Loucy (cell line): ENCODE measurements at regions not wholly inside any gene's neighbourhood (a gene's known extent, or its start where the extent isn't known, plus 50 kb on each side); places are given as distances from the start of the nearest gene placed in this dataset.

ENCODE experiments used
- H2AFZ ChIP-seq: fragments of 200-600 bp; sonication (generic); 2 replicates; pipeline ENCODE4 v1.6.0; 2016; ENCODE audit warnings: antibody characterized with exemption, mild to moderate bottlenecking, low read length, moderate library complexity
- H3F3A ChIP-seq: fragments of 200-600 bp; 2 replicates; pipeline ENCODE4 v1.6.0; 2016; ENCODE audit warnings: antibody characterized with exemption, low read depth, mild to moderate bottlenecking
- H3K27me3 ChIP-seq: fragments of 200-600 bp; sonication (generic); 2 replicates; pipeline ENCODE4 v1.6.1; 2014; ENCODE audit warnings: low read length, mild to moderate bottlenecking; ENCODE audit not compliant: insufficient read depth, poor library complexity, severe bottlenecking
- H3K36me3 ChIP-seq: fragments of 200-600 bp; sonication (generic); 2 replicates; pipeline ENCODE4 v1.6.1; 2016; ENCODE audit warnings: low read length; ENCODE audit not compliant: insufficient read depth
- H3K4me1 ChIP-seq: fragments of 200-600 bp; sonication (generic); 2 replicates; pipeline ENCODE4 v1.5.1; 2014; ENCODE audit warnings: low read length, mild to moderate bottlenecking; ENCODE audit not compliant: insufficient read depth, poor library complexity, severe bottlenecking
- H3K4me2 ChIP-seq: fragments of 200-600 bp; sonication (generic); 2 replicates; pipeline ENCODE4 v1.6.0; 2014; ENCODE audit warnings: antibody characterized with exemption, low read length, low read depth, mild to moderate bottlenecking; ENCODE audit not compliant: poor library complexity, severe bottlenecking
- H3K4me3 ChIP-seq: fragments of 200-600 bp; sonication (generic); 2 replicates; pipeline ENCODE4 v1.5.1; 2014; ENCODE audit warnings: low read length, mild to moderate bottlenecking, mixed read lengths; ENCODE audit not compliant: poor library complexity, severe bottlenecking
- H3K79me2 ChIP-seq: fragments of 200-600 bp; sonication (generic); 2 replicates; pipeline ENCODE4 v1.6.1; 2014; ENCODE audit warnings: low read length; ENCODE audit not compliant: insufficient read depth
- H3K9ac ChIP-seq: fragments of 200-600 bp; sonication (generic); 2 replicates; pipeline ENCODE4 v1.6.0; 2014; ENCODE audit warnings: mild to moderate bottlenecking, low read depth, low read length, moderate library complexity; ENCODE audit not compliant: poor library complexity, severe bottlenecking
- H3K9me2 ChIP-seq: fragments of 200-600 bp; sonication (generic); replicated peaks from 2 replicates; pipeline ENCODE4 v1.6.1; 2016; ENCODE audit warnings: low read depth, low read length, mixed read lengths
- H3K9me3 ChIP-seq: fragments of 200-600 bp; sonication (generic); 2 replicates; pipeline ENCODE4 v1.6.1; 2014; ENCODE audit warnings: mild to moderate bottlenecking, antibody characterized with exemption, low read length, low read depth; ENCODE audit not compliant: insufficient read depth
- H4K20me1 ChIP-seq: fragments of 200-600 bp; sonication (generic); 2 replicates; pipeline ENCODE4 v1.6.0; 2014; ENCODE audit warnings: antibody characterized with exemption, low read length, mild to moderate bottlenecking; ENCODE audit not compliant: insufficient read depth, poor library complexity, severe bottlenecking
- EZH2phosphoT487 ChIP-seq: fragments of 200-600 bp; IDR thresholded peaks from 2 replicates; pipeline ENCODE4 v1.6.1; 2018; ENCODE audit warnings: antibody characterized with exemption, mild to moderate bottlenecking, moderate library complexity, borderline replicate concordance
- TF ChIP-seq, protein P1 (sequence below): fragments of 200-600 bp; sonication (generic); conservative IDR thresholded peaks from 2 replicates; pipeline ENCODE4 v1.5.1; 2014; ENCODE audit warnings: mild to moderate bottlenecking, antibody characterized with exemption, low read length

- no peaks in the 10 kb centered on the region for H3K9me3 ChIP-seq
- no peaks in the 10 kb centered on the region for H3F3A ChIP-seq
- no peaks in the 10 kb centered on the region for H4K20me1 ChIP-seq
- no peaks in the 10 kb centered on the region for H3K27me3 ChIP-seq
- H3K4me3 ChIP-seq, result no peak overlapping the region
- no peaks in the 10 kb centered on the region; the same call in 1 of the 2 replicates for H3K36me3 ChIP-seq
- no peaks in the 10 kb centered on the region for H3K9me2 ChIP-seq
- H3K4me1 ChIP-seq, result peaks cover 8% of the 10 kb centered on the region
- peaks cover 44% of the 10 kb centered on the region; the same call in 1 of the 2 replicates for H3K79me2 ChIP-seq
- H3K4me2 ChIP-seq, result no peak overlapping the region
- no peak overlapping the region for H3K9ac ChIP-seq
- H2AFZ ChIP-seq, result no peak overlapping the region
- TF ChIP-seq, protein P1, sequence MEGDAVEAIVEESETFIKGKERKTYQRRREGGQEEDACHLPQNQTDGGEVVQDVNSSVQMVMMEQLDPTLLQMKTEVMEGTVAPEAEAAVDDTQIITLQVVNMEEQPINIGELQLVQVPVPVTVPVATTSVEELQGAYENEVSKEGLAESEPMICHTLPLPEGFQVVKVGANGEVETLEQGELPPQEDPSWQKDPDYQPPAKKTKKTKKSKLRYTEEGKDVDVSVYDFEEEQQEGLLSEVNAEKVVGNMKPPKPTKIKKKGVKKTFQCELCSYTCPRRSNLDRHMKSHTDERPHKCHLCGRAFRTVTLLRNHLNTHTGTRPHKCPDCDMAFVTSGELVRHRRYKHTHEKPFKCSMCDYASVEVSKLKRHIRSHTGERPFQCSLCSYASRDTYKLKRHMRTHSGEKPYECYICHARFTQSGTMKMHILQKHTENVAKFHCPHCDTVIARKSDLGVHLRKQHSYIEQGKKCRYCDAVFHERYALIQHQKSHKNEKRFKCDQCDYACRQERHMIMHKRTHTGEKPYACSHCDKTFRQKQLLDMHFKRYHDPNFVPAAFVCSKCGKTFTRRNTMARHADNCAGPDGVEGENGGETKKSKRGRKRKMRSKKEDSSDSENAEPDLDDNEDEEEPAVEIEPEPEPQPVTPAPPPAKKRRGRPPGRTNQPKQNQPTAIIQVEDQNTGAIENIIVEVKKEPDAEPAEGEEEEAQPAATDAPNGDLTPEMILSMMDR, result no peak
Measured at GRCh38 chr13:50339271-50339670, 324.0 kb downstream of the KCNRG start.

DNA sequence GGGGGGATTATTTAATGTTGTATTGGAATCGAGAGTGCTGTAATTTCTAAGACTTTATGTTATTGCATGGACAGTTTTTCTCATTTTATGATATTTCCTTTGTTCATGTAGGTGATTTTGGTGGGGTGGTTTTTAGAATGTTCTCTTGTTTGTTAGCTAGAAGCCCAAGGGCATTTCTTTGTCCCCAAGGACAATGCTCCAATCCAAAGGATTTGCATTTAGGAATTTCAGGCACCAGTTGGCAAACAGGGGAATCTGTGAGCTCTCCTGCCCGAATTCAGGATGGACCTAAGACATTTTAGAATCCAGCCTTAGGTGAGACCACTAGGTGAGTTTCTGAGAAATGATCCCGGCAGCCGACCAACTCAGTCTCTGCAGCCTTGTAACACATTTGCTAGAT lies 324.9 kb downstream of the KCNRG start:
- no peaks in the 10 kb centered on the region for H3K27me3 ChIP-seq
- H3K9me2 ChIP-seq, result no peaks in the 10 kb centered on the region
- H3K4me2 ChIP-seq, result no peak overlapping the region
- H3K9me3 ChIP-seq, result no peaks in the 10 kb centered on the region
- no peak for TF ChIP-seq EZH2phosphoT487
- TF ChIP-seq, protein P1, result no peak
- peaks cover 4% of the 10 kb centered on the region for H4K20me1 ChIP-seq
- no peak overlapping the region for H2AFZ ChIP-seq
- no peak overlapping the region for H3K4me3 ChIP-seq
- no peaks in the 10 kb centered on the region; the same call in 1 of the 2 replicates for H3K36me3 ChIP-seq
- peaks cover 39% of the 10 kb centered on the region; the same call in 1 of the 2 replicates for H3K79me2 ChIP-seq
- H3K9ac ChIP-seq, result no peak overlapping the region
- H3F3A ChIP-seq, result no peaks in the 10 kb centered on the region
- peaks cover 17% of the 10 kb centered on the region for H3K4me1 ChIP-seq

DNA sequence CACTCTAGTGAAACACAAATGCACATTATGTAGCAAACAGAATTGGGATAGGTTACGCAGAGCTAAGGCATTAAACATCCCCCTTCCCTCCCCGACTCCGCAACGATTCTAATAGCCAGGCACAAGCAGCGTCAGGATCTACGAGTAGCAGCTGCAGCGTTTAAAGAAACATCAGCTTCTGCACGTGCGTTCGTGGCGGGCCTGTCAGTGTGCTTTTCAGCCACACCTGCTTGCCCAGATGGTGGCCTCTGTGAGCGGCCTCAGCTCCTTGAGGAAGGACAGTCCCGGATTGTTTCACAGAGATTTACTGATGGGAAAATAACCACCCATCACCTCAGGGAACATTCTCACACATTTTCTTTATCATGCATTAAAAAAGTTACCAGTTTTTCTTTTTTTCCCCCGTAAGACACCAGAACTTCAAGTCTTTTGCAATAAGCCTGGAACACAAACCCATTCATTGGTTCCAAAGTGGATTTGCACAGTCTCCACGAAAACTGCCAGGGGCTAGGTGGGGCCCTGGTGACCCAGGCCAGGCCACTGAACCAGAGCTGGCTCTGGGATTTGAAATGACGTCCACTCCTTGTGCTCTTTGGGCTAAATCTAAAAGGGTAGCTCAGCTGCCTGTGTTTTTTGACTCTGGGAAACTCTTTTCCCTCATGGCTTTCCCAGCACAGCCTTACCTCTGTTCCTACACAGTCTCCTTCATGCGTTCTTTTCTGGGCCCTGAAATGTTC lies 325.5 kb downstream of the KCNRG start:
- Histone ChIP-seq H3K9me2 (no peaks in the 10 kb centered on the region), H3K4me3 (no peak overlapping the region), H3K4me2 (no peak overlapping the region), H3F3A (no peaks in the 10 kb centered on the region), H3K79me2 (peaks cover 36% of the 10 kb centered on the region; the same call in 1 of the 2 replicates), H3K9ac (no peak overlapping the region), H4K20me1 (peaks cover 4% of the 10 kb centered on the region), H3K4me1 (peaks cover 21% of the 10 kb centered on the region), H3K36me3 (no peaks in the 10 kb centered on the region; the same call in 1 of the 2 replicates), H3K27me3 (no peaks in the 10 kb centered on the region), H2AFZ (no peak overlapping the region), H3K9me3 (no peaks in the 10 kb centered on the region)
- no peak for TF ChIP-seq EZH2phosphoT487
- TF ChIP-seq, protein P1, result no peak
